ENCODE measurements at regions not wholly inside any gene's neighbourhood (a gene's known extent, or its start where the extent isn't known, plus 50 kb on each side); places are given as distances from the start of the nearest gene placed in this dataset.

- no peak overlapping the region for H3K4me3 Mint-ChIP-seq
- DNase-seq = no peak
Observed at GRCh38 chr3:178480274-178480673, 56.0 kb upstream of the KCNMB2 start.

DNA sequence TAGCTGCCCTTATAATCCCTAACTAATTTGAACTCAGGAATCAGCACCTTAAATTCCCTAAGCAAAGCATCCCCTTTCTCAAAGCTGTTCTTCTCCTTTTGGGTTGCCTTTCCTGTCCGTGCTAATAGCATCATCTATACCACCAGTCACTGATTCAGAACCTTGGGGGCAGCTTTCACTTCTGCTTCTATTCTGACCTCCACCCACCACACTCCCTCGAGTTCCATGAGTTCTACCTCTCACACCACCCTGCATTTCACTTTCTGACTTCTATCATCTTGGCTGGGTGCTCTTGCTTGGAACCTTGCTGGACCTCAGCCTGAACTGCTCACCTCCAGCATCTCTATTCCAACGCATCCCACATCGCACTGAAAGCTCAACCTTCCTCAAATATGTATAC lies 55.4 kb upstream of the KCNMB2 start:
- no peak for ATAC-seq (ENCODE audit: low read depth in 2 of 2)
- peaks cover 5 to 11% (median 7%) of the 10 kb centered on the region in 3 donors for H3K4me1 Mint-ChIP-seq
- peak overlapping the region in 3 of 6 donors; percentile 1 to 38 (median 36) for H3K27ac Mint-ChIP-seq
- DNase-seq = no peak
- H3K27me3 Mint-ChIP-seq = peaks cover 7 to 10% (median 7%) of the 10 kb centered on the region in 3 donors
- H3K9me3 Mint-ChIP-seq = peaks cover 0 to 2% (median 0%) of the 10 kb centered on the region in 7 donors
- H3K36me3 Mint-ChIP-seq = no peaks in the 10 kb centered on the region
- H3K4me3 Mint-ChIP-seq = no peak overlapping the region

More at GRCh38 chr3:178480274-178480673, 56.0 kb upstream of the KCNMB2 start:
- no peak for ATAC-seq (ENCODE audit: low read depth in 2 of 2)
- peaks cover 5 to 11% (median 7%) of the 10 kb centered on the region in 3 donors for H3K4me1 Mint-ChIP-seq
- H3K27me3 Mint-ChIP-seq = peaks cover 5 to 10% (median 7%) of the 10 kb centered on the region in 3 donors
- H3K9me3 Mint-ChIP-seq = peaks cover 0 to 2% (median 0%) of the 10 kb centered on the region in 7 donors
- H3K27ac Mint-ChIP-seq = peak overlapping the region in 1 of 6 donors; percentile 38
- no peaks in the 10 kb centered on the region for H3K36me3 Mint-ChIP-seq

- Mint-ChIP-seq H3K4me1 (peaks cover 5 to 11% (median 7%) of the 10 kb centered on the region in 3 donors), H3K4me3 (no peak overlapping the region), H3K27ac (no peak overlapping the region), H3K36me3 (no peaks in the 10 kb centered on the region), H3K9me3 (peaks cover 0 to 2% (median 0%) of the 10 kb centered on the region in 7 donors), H3K27me3 (peaks cover 7 to 10% (median 7%) of the 10 kb centered on the region in 3 donors)
- ATAC-seq (ENCODE audit: low read depth in 2 of 2) (no peak), DNase-seq (no peak)
Observed at GRCh38 chr3:178482981-178483380, 53.3 kb upstream of the KCNMB2 start.

- Mint-ChIP-seq H3K4me1 (peaks cover 5 to 11% (median 7%) of the 10 kb centered on the region in 3 donors), H3K36me3 (no peaks in the 10 kb centered on the region), H3K27me3 (peaks cover 6 to 7% (median 7%) of the 10 kb centered on the region in 3 donors), H3K4me3 (no peak overlapping the region), H3K27ac (no peak overlapping the region), H3K9me3 (peaks cover 0 to 2% (median 0%) of the 10 kb centered on the region in 7 donors)
- ATAC-seq (ENCODE audit: low read depth in 2 of 2) = no peak
- no peak for DNase-seq
Observed at GRCh38 chr3:178483704-178484103, 52.5 kb upstream of the KCNMB2 start.

- H3K36me3 Mint-ChIP-seq = no peaks in the 10 kb centered on the region
- no peak for DNase-seq
- H3K9me3 Mint-ChIP-seq = peaks cover 0 to 2% (median 0%) of the 10 kb centered on the region in 7 donors
- H3K27me3 Mint-ChIP-seq = peaks cover 6 to 7% (median 7%) of the 10 kb centered on the region in 3 donors
- H3K27ac Mint-ChIP-seq = no peak overlapping the region
- no peak for ATAC-seq (ENCODE audit: low read depth in 2 of 2)
- H3K4me1 Mint-ChIP-seq = peaks cover 2 to 6% (median 4%) of the 10 kb centered on the region in 3 donors
- H3K4me3 Mint-ChIP-seq = no peak overlapping the region
Observed at GRCh38 chr3:178485756-178486155, 50.5 kb upstream of the KCNMB2 start.

All from naive B cell (primary cell).